ENCODE measurements at regions not wholly inside any gene's neighbourhood (a gene's known extent, or its start where the extent isn't known, plus 50 kb on each side); places are given as distances from the start of the nearest gene placed in this dataset.
"Not testable (repeated sequence)": the region's sequence is repeated elsewhere in the genome, so short reads cannot be mapped to it uniquely, and the experiment has no call there.

DNA sequence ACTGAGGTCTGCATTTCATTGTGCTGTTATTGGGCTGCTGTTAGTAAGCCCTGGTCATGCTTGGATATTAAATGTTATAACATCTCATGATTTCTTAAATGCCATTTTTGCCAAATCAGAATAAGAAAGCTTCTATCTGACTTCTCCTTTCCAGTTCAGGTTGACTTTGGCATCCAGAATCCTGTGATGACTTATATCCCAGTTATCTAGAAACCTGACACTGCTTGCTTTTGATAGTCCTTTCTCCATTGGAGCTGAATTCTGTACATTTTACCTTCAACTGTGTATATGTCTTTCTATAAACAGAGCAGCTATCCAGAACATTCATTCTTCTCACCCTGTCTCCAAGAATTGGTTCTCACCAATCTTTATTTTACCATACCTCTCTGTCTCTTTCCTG, 257.7 kb upstream of the GNPDA2 start:
- TF ChIP-seq, protein P1, sequence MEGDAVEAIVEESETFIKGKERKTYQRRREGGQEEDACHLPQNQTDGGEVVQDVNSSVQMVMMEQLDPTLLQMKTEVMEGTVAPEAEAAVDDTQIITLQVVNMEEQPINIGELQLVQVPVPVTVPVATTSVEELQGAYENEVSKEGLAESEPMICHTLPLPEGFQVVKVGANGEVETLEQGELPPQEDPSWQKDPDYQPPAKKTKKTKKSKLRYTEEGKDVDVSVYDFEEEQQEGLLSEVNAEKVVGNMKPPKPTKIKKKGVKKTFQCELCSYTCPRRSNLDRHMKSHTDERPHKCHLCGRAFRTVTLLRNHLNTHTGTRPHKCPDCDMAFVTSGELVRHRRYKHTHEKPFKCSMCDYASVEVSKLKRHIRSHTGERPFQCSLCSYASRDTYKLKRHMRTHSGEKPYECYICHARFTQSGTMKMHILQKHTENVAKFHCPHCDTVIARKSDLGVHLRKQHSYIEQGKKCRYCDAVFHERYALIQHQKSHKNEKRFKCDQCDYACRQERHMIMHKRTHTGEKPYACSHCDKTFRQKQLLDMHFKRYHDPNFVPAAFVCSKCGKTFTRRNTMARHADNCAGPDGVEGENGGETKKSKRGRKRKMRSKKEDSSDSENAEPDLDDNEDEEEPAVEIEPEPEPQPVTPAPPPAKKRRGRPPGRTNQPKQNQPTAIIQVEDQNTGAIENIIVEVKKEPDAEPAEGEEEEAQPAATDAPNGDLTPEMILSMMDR (IDR thresholded peaks at IDR 0.05; ENCODE audit: borderline replicate concordance, insufficient read depth, low read depth, low read length) = no peak
- H3K4me3 ChIP-seq (ENCODE audit: low read depth, low read length) = no peak overlapping the region

DNA sequence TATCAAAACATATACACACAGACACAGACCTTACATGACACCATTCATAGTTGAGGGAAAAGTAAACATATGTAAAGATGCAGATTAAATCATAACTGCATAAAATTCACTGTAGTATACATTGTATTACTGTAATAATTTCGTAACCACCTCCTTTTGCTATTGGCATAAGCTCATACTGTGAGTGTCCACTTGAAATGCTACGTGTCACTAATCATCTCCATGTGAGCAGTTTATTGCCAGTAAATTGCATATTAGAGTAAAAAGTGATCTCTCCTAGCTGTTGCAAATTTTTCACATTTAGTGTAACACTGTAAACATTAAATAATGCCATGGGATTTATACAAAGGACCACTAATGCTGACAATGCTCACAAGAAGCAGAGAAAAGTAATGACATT, 256.7 kb upstream of the GNPDA2 start:
- TF ChIP-seq, protein P1 (IDR thresholded peaks at IDR 0.05; ENCODE audit: borderline replicate concordance, insufficient read depth, low read depth, low read length) = no peak
- no peak overlapping the region for H3K4me3 ChIP-seq (ENCODE audit: low read depth, low read length)

DNA sequence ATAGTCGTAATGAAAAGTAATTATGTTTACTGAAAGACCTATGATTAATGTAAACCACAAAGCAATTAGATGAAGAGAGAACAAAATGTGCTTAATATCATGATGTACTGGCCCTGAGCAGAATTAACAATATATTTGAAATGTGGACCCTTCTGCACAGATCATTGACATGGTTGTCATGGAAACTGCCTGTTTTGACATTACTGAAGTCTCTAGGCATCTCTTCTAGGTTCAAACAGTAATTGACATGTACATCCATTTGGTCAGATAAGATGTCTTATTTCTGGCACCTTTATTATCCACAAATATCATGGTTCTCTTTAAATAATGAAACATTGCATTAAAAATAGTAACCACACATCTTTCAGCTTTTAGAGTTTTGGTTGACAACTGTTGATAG, 251.7 kb upstream of the GNPDA2 start:
- no peak overlapping the region for H3K4me3 ChIP-seq (ENCODE audit: low read depth, low read length)
- TF ChIP-seq, protein P1 (IDR thresholded peaks at IDR 0.05; ENCODE audit: borderline replicate concordance, insufficient read depth, low read depth, low read length) = no peak

DNA sequence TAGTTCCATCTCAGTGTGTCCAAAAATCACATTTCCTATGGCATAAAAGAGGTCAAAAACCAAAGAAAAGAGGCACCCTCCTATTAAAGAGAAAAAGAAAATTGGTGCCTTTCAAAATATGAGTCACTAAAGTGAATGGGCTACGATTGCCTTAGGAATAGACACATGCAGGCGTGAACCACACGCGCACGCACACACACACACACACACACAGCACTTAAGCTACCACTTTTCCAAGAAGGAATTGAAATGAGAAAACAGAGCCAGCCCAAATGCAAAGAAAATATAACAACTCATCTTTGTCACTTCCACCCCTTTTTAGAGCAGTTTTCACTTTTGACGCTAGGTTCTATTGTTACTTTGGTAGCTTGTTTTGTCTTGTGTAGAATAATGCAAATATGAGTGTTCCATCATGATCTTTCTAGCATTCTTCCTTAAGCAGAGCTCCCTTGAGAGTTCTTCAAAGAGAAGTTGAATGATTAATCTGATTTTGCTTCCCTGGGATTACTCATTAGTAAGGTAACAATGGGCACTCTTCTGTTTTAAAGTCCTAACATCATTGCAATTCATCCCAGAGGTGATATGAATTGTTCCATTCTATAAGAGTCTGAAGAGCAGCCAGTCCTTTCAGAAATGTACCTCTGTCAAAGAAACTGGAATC, 239.2 kb upstream of the GNPDA2 start:
- TF ChIP-seq, protein P1 (IDR thresholded peaks at IDR 0.05; ENCODE audit: borderline replicate concordance, insufficient read depth, low read depth, low read length) = no peak
- H3K4me3 ChIP-seq (ENCODE audit: low read depth, low read length) = no peak overlapping the region

DNA sequence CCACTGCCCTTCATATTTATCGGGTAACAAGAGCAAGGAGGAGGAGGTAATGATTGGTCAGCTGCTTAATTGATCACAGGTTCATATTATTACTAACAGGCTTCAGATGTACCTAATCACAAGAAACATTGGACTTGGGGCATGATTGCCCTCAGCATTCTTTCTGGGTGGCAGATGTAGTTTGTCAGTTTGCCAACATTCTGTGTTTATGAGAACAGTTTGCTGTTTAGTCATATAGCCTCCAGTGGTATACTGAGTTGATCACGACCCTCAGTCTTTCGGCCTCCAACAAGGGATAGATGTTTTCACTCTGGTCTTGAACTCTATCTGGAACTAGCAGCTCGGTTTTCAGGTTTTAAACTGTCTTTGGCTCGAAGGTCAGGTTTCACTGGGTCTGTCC, 237.7 kb upstream of the GNPDA2 start:
- H3K4me3 ChIP-seq (ENCODE audit: low read depth, low read length) = not testable (repeated sequence)

DNA sequence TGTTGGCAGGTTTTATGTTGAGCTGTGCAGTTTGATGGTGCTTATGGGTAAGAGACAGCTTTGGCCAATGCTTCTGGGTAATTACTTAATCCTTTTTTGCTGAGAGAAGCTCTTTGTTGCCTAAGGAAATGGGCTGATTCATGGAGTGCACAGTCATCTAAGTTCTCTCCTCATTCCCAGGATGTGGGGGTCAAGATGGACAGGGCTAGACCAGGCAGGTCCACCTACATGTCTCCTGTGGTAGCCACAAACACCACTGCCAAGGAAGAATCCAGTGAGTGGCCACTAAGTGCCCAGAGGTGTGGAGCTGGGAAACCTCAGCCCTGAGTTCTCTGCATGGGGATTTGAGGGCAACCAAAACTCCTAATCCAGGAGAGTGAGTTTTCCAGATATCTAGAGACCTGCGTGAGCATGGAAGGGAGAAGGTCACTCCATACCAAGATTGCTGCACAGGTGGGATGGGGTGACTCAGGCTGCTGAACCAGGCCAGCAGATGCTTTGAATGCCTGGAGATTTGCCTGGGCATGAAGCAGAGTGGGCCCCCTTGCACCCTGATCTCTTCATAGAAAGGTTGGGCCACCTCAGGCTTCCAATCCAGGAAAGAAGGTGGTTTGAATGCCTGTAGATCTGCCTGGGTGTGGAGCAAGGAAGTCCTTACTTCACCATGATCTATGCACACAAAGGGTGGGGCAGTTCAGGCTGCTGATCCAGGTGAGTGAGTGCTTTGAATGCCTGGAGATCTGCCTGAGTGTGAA, 234.8 kb upstream of the GNPDA2 start:
- H3K4me3 ChIP-seq (ENCODE audit: low read depth, low read length) = no peak overlapping the region
- TF ChIP-seq, protein P1 (IDR thresholded peaks at IDR 0.05; ENCODE audit: borderline replicate concordance, insufficient read depth, low read depth, low read length) = no peak

DNA sequence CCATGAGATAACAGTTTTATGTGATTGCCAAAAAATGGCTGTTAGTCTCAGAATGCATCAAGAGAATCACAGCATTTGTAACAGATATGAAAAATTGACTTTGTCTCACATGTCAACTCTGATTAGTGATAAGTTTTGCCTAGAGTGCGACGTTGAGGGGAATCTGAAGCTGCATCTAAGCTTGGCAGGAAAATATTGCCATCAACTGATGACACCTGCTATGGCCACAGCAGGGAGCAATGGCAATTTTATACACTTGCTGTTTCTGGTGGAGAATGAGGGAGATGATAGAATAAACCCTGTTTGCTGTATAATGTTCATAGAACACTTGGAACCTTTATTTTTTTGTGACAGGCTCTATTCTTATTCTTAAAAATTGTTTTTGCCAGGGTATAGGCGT, 205.4 kb upstream of the GNPDA2 start:
- H3K4me3 ChIP-seq (ENCODE audit: low read depth, low read length) = no peak overlapping the region
- TF ChIP-seq, protein P1 (IDR thresholded peaks at IDR 0.05; ENCODE audit: borderline replicate concordance, insufficient read depth, low read depth, low read length) = no peak
